ENCODE measurements at regions not wholly inside any gene's neighbourhood (a gene's known extent, or its start where the extent isn't known, plus 50 kb on each side); places are given as distances from the start of the nearest gene placed in this dataset.

- DNase-seq (ENCODE audit: low read depth in 2 of 2): no peak
Measured at GRCh38 chr20:58001381-58001780, 227.1 kb downstream of the ANKRD60 start.

DNA sequence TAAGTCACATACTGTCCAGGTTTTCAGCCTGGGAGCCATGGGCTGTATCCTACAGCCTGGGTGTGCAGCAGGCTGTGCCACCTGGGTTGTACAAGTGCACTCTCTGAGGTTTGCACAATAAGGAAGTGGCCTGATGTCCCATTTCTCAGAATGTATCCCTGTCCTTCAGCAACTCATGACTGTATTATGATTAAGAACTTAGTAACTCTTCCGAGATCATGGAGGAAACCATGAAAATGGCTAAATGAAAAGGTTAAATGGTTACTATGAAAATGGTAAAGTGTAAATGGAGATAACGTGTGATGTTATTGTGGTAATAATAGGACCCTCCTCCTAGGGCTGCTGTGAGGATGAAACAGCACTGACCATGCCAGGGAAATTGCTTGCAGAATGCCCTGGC lies 227.6 kb downstream of the ANKRD60 start:
- no peak for DNase-seq (ENCODE audit: low read depth in 2 of 2)

DNA sequence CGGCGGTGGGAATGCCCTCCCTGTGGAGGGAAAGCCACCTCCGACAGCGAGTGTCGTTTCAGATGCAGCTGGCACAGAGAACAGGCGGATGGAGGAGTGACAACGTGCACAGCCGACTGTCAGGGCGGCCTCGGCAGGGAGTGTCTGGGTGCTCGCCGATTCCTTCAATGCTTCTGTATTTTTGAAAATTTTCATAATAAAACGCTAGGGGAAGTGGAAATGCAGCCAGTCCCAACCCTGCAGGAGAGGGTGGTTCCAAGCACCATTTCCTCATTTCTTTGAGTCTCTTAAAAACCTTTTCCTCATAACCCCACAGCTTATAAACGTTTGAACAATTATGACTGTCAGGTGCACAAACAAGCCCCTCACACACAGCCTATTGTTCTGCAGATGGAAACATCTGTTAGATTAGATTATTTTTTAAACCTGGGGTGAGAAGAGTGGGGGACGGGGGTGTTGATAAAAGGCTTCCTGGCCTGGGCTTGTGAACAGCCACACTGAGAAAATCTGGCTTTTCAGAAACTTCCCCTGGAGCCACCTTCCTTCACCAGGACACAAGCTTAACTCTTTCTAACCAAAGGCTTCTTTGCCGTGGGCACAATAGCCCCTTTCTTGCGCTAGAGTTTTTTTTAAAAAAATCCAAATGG lies 228.9 kb downstream of the ANKRD60 start:
- no peak for DNase-seq (ENCODE audit: low read depth in 2 of 2)

DNA sequence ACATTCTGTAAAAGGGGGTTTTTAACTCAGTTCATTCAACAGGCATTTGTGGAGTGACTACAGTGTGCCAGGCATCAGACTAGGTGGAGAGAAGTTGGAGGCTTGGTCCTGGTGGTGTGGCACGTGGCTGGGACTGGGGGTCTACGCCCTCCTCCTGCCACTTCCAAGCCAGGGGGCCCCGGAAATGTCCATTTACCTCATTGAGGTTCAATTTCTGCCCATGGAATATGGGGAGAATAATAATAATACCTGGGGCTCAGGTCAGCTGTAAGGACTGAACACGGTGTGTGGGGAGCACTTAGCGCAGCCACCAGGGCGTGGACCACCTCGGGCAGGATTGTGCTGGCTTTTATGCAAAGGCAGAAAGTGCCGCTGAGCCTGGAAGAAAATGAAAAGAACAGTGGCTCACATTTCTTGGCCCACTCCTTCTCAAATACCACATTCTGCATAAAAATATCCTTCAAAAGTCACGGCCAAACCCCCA lies 229.4 kb downstream of the ANKRD60 start:
- DNase-seq (ENCODE audit: low read depth in 2 of 2): no peak

- DNase-seq (ENCODE audit: low read depth in 2 of 2): no peak
Measured at GRCh38 chr20:57998276-57998675, 230.2 kb downstream of the ANKRD60 start.

- no peak for DNase-seq (ENCODE audit: low read depth in 2 of 2)
Measured at GRCh38 chr20:57996936-57997890, 231.2 kb downstream of the ANKRD60 start.

DNA sequence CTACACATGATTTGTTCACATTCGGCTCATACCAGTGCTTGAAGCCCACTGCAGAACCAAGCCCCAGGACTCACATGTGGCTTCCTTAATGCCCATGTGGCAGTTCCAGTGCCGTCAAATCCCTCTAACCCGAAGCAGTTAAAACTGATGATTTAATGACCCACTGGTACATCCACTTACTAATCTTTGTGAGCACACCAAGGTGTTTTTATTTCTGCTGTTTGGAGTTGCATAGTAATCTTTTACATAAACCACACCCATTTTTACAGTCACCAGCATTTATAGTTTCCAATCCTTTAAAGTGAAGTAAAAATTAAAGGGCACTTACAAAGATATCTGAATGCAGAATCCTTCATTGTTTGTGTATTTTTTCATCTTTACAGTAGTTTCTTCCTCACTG lies 232.0 kb downstream of the ANKRD60 start:
- DNase-seq (ENCODE audit: low read depth in 2 of 2): no peak

DNA sequence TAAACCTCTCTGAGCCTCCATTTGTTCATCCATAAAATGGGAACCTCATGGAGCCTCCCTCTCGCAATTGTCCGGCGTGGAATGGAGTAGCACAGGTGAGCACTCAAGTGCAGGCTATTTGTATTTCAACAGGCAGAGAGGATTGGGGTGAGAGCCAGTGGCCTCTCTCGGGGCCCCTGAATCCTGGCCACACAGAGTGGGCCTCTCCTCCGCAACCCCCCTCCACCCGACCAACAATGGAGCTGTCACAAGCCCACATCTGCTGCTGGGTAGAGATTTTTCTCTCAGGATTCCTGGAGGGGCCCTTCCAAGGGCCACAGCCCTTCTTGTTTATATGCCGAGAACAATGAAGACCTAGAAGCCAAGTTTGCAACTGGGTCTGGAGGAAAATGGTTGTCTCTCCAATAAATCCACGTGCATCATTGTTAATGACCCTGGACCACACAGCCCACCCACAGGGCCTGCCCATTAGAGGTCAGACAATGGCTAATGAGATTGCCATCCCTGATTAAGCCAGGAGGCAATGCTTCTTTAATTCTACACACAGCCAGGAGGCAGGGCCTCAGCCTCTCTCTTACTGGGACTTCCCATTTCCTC lies 233.0 kb downstream of the ANKRD60 start:
- DNase-seq (ENCODE audit: low read depth in 2 of 2): no peak

GRCh38 chr20:57993716-57994431 lies 234.6 kb downstream of the ANKRD60 start:
- DNase-seq (ENCODE audit: low read depth in 2 of 2): no peak

DNA sequence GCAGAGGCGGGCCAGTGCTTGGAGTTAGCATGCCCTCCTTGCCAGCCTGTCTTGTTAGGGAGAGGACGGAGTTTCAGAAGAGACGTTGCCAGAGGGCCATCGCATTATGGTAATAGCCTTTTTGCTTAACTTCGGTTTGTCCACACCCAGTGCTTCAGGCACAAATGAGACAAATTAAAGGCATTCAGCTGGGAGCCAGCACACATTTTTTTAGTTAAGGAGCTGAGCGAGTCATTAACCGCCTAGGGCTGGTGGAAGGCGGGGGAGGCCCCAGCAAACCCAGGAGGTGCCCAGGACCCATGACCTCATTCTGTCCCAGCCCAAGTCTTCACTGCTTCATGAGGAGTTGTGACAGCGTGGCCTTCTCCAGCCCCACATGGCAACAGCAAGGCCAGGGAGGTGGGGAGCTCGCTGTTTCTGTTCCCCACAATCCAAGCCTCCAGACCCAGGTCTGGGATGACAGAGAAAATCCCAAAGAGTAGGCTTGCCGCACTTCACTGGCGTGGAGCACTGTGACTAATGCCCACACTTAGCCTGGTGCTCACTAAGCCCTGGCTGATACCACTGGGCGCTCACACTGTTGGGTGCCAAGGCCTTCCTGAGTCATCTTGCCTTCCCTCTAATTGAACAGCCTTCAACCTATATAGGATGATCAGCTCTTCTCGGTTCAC lies 237.1 kb downstream of the ANKRD60 start:
- no peak for DNase-seq (ENCODE audit: low read depth in 2 of 2)

- DNase-seq (ENCODE audit: low read depth in 2 of 2): no peak
Measured at GRCh38 chr20:57990396-57990987, 238.0 kb downstream of the ANKRD60 start.

- no peak for DNase-seq (ENCODE audit: low read depth in 2 of 2)
Measured at GRCh38 chr20:57988828-57989227, 239.6 kb downstream of the ANKRD60 start.

DNA sequence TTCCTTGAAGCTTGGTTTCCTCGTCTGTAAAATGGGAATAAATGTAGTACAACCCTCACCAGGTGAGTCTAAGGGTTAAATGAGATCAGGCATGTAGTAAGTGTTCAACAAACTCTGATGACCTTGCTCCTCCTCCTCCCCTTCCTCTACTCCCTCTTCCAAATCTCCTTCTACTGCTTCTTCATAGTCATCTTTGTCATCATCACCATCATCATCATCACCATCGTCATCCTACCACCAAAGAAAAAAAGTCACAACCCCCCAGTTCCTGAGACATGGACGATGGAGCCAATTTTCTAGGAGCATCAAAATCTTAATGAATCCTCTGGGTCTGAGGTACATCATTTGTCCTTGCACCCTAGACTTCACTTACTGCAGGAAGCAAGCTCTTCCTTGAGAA lies 240.0 kb downstream of the ANKRD60 start:
- DNase-seq (ENCODE audit: low read depth in 2 of 2): no peak

DNA sequence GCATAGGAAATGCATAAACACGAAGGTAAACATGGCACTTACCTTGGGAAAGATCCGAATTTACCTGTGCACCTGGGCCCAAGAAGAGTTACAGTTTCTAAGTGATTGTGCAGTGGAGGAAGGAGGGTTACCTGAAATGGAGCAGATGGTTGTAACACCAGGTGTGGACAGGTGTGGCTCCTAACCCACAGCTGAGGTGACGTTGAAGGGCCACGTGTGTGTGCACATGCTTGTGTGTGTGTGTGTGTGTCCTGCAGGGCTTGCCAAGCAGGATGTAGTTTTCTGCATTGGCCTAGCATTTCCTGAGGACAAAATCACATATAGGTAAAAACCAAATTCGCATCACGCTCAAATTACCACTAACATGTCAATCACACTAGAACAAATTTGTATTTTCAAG lies 240.8 kb downstream of the ANKRD60 start:
- DNase-seq (ENCODE audit: low read depth in 2 of 2): no peak

DNA sequence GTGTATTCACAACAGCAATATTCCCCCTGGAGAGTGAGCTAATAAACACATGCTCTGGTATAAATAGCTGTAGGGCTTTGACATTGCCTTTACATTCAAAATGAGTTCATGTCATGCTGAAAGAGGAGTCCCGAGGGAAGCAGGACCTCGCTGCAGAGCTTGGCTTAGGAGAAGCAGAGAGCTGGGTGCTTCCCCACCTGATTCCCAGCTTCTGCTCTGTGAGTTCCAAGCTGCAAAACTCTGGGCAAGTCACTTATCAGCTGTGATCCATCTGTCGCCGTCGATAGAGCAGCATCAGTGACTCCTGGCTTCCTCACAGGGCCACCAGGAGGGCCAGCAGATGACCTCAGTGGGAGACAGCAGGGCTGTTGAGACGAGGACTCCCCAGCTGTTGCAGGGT lies 241.8 kb downstream of the ANKRD60 start:
- DNase-seq (ENCODE audit: low read depth in 2 of 2): no peak

DNA sequence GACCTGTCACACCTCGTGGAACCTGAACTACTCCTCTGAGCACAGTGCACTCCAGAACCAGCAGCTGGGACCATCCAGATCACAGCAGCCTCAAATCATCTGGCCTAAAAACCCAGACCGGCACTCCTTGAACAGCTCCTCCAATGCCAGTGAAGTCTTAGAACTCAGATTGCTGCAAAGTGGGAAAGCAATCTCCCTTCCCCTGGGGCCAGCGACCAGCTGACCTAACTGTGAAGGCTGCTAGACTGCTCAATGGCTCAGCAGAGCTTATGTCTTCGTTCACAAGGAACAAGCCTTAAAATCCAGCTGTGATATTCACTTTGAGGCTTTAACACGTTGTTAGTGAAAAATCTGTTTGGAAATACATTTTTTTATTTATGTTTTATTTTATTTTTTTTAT lies 243.2 kb downstream of the ANKRD60 start:
- DNase-seq (ENCODE audit: low read depth in 2 of 2): no peak

DNA sequence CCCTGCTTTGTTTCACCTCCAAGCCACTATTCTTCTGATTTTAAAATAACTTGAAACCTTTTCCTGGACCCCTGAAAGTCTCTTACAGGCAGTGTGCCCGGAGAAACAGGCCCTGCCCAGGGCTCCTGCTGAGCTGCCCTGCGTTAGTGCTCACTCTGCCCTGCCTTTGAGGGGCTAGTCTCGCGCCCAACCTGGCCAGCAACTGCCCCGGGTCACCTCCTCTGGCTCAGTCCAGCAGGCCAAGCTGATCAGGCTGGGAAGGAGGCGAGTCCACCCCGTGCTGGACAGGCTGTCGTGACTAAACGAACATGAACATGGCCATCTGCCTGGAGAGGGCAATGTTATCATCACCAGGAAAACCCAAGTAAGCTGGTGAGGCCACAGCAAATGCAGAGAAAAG lies 245.4 kb downstream of the ANKRD60 start:
- no peak for DNase-seq (ENCODE audit: low read depth in 2 of 2)

GRCh38 chr20:57980506-57980905 lies 247.9 kb downstream of the ANKRD60 start:
- DNase-seq (ENCODE audit: low read depth in 2 of 2): no peak

DNA sequence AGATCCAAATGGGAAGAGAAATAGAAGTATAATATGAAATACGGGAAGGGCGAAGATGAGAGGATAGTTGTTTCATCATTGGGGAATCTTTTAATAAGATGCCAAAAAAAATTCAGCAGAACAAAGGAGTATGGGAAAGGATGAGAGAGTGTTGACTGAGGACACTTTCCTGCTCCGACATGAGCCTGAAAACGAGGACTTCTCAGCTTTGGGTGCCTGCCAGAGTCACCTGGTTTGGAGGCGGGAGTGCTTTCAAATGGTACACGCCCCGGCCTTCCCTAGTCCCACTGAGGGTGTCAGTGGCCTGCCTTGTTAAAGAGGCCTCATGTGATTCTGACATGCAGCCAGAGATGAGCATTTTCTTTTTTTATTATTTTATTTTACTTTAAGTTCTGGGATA lies 250.9 kb downstream of the ANKRD60 start:
- no peak for DNase-seq (ENCODE audit: low read depth in 2 of 2)

DNA sequence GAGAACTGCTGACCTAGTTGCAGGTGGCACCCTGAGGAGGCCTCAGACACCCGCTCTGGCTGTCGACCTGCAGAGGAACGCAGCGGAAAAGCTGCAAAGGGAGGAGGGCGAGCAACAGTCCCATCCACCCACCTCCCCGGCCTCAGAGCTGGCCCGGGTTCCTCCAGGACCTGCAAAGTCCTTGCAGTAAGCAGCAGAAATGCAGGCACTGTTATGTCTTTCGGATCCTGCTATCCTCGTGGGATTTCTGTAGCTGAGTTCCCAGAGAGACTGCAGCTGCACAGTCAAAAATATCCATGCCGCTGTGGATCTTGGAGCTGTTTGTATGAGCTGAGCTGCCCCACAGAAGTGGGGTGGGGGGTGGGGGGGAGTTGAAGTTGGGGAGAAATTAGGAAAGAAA lies 251.3 kb downstream of the ANKRD60 start:
- no peak for DNase-seq (ENCODE audit: low read depth in 2 of 2)

GRCh38 chr20:57974863-57975262 lies 253.6 kb downstream of the ANKRD60 start:
- DNase-seq (ENCODE audit: low read depth in 2 of 2): no peak

All from stimulated activated CD4-positive, alpha-beta T cell treated with anti-CD3 and anti-CD28 coated beads, Interleukin-12 subunit alpha, Interleukin-12 subunit beta, amount 100 ng/mL, for 24 hours (primary cell).